GM18499 (cell line): ENCODE measurements at regions not wholly inside any gene's neighbourhood (a gene's known extent, or its start where the extent isn't known, plus 50 kb on each side); places are given as distances from the start of the nearest gene placed in this dataset.

ENCODE experiments used
- ATAC-seq: cut with Tn5 transposase; IDR thresholded peaks from one replicate; pipeline ENCODE4 v1.9.1; 2021; ENCODE audit warnings: moderate number of reproducible peaks; ENCODE audit not compliant: insufficient read depth, unreplicated experiment

- ATAC-seq = no peak
These were observed 305.0 kb upstream of the SULF2 start for GRCh38 chr20:48090314-48090713.

DNA sequence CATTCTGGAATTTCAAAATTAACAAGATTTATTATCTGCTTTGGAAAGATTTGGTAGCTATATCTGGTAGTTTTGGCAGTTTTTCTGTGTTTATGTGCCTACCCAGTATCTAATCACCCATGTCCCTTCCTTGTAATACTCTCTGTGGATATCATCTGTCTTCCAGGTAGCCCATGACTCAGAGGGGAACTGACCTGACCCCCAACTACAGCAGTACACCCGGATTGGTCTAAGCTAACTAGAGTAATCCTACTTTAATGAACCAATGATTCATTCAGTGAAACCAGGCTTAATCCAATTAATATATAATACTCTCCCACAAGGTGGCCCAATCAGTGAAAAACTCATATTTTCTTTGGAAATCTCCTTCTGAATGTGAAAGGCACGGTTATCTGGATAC, 295.3 kb upstream of the SULF2 start:
- no peak for ATAC-seq

DNA sequence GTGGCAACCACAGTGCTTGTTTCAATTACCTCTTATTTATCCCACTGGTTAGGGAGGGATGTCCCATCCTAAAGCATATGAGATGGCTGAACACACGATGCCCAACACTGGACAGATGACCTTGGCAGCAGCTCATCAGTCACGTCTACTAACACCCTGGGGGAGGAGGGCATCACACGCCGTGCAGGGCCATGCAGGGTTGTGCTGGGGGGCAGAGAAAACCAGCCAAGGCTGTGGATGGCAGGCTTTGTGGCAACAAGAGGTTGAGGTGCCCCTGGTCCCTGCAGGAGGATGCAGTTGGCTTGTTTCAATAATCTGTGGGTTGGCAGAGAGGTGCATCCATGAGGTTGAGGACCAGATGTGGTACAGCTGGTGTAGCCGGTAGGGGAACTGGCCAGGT, 293.7 kb upstream of the SULF2 start:
- no peak for ATAC-seq

- ATAC-seq = no peak
These were observed 291.5 kb upstream of the SULF2 start for GRCh38 chr20:48076747-48077146.

GRCh38 chr20:48076247-48076646, 291.0 kb upstream of the SULF2 start:
- no peak for ATAC-seq

- no peak for ATAC-seq
These were observed 290.4 kb upstream of the SULF2 start for GRCh38 chr20:48075591-48076174.

DNA sequence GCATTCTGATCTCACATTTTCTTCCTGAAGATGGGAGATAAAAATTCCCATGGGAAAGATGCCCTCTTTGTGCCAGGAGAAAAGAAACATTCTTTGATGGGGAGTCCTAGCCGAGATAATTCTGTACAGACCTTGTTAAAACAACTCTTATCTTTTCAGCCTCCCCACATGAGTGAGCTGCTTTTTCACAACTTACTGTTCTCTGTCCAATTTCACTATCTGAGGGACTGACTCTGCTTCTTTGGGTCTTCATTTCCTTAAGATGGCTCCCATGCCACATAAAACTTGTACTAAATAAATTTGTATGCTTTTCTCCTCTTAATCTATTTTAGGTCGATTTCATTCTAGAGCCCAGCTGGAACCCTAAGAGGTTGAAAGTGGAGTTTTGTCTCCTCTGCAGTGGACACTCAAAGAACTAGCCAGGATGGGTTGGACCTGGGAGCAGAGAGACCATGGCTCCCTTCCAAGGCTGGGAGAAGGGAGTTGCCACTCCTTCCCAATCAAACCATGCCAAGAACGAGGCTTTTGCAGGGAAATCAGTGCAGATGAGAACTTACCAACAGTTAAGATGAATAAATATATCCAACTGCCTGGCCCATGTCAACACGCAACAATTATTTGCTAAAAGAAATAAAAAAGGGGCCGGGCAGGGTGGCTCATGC, 285.8 kb upstream of the SULF2 start:
- no peak for ATAC-seq

DNA sequence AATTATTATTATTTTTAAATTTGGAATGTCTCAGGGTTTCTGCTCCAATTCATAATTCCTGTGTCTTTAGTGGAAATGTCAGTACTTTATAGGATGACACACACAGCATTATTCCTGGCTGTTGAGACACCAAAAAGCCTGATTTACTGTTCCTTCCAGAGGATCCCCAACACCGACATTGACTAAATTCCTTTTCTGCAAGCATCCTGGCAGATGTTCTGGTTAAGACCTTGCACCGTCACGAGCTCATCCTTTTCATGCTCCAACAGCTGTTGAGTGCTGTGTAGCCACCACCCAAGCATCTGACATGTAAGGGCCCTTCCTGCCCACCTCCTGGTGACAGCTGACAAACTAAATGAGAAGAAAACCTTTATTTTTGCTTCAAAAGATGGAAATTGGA, 284.3 kb upstream of the SULF2 start:
- ATAC-seq = no peak

DNA sequence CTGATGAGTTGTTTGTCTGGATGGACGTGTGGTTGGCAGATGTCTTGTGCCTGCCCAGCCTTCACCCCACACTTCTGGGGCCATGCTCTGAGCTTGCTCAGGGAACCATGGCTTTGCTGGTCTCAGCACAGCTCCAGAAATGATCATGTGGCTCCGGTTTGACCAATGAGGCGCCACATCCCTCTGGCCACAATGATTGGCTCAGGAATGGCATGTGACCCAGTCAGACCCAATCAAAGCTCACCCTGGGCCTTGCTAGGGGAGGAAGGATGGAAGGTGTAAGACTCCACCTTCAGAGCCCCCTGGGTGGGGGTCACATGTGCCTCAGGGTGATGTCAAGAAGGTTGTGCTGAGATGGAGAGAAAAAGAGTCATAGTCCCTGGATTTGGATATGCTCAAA, 281.6 kb upstream of the SULF2 start:
- no peak for ATAC-seq

GRCh38 chr20:48066246-48066645, 281.0 kb upstream of the SULF2 start:
- ATAC-seq = no peak

DNA sequence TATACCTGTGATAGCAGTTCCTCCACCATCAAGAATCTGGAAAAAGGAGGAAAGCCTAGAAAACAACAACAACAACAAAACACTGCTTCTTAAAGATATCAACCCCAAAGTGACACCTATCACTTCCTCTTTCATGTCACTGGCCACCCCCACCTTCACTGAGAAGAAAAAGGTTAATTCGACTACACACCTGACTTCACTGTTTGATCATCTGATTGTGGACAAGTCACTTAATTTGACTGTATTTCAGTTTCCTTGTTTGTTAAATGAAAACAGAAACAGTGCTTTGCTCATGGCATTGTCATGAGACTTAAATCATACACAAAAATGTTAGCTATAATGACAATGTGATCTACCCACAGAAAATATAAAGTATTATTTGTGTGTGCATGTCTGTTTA, 280.6 kb upstream of the SULF2 start:
- ATAC-seq = no peak

GRCh38 chr20:48064929-48065328, 279.6 kb upstream of the SULF2 start:
- no peak for ATAC-seq

DNA sequence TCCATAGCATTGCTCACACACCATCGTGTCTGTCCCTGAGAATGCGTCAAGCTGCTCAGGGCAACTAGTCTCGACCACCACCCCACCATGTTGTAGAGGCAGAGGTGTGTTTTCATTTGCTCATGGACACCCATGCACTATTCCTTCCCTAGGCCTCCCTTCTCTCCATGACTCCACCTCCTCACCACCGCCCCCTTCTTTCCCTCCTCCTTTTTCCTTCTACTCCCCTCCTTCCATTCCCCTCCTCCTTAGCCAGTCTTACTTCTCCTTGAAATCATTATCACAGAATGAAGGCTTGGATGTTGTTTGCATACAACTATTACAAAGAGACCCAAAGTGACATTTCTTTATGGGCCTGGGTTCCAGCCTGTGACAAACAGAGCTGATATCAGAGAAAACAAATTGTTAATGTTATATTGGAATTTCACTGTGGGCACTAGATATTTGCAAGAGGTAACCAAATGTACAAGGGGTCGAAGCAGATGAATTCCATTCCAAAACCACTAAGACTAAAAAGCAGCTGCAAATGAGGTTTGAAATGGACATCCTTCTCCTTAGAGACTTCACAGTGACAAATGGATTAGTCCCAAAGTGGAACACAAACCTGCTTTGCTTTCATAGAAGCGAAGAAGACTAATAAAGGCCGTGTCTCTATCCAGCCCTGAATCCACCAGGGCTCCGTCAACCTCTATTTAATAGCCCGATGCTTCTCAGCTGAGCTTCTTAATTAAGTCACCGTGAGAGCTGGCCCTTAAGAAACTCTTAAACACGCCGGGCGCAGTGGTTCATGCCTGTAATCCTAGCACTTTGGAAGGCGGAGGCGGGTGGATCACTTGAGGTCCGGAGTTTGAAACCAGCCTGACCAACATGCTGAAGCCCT, 275.8 kb upstream of the SULF2 start:
- no peak for ATAC-seq

DNA sequence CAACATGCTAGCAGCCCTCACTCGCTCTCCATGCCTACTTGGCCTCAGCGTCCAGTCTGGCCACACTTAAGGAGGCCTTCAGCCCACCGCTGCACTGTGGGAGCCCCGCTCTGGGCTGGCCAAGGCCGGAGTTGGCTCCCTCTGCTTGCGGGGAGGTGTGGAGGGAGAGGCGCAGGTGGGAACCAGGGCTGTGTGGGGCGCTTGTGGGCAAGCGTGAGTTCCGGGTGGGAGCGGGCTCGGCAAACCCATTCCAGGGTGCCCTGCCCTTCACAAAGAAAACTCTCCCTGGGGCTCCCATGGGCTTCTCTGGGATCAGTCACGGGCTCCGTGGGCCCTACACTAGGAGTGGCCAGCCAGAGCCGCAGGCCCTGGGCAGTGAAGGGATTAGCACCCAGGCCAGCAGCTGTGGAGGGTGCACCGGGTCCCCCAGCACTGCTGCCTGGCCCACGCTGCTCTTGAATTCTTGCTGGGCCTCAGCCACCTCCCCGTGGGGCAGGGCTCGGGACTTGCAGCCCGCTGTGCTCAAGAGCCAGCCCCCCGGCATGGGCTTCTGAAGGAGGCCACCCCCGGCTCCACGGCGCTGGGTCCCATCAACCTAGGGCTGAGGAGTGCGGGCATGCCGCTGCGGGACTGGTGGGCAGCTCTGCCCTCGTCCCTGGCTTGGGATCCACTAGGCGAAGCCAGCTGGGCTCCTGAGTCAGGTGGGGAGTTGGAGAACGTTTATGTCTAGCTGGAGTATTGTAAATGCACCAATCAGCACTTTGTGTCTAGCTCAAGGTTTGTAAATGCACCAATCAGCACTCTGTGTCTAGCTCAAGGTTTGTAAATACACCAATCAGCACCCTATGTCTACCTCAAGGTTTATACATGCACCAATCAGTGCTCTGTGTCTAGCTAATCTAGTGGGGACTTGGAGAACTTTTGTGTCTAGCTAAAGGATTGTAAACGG, 273.6 kb upstream of the SULF2 start:
- ATAC-seq = no peak

- no peak for ATAC-seq
These were observed 272.5 kb upstream of the SULF2 start for GRCh38 chr20:48057739-48058138.

DNA sequence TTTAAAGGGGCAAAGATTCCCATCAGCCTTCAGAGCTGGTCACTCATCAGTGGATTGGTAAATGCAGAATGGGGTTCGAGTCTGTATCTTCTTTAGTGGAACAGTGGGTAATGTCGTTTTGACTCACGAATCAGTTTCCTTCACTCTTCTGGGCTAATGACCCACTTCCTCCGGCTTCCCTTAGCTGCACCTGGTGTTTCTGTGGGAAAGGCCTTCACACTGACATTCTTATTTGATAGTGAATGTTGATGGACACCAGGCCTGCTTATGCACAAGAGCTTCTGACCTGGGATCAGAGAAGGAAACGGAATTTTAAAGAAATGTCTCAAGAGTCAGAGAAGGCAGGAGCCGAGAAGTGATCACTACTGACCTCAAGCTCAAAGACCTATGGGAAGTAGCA, 272.0 kb upstream of the SULF2 start:
- no peak for ATAC-seq

- no peak for ATAC-seq
These were observed 270.9 kb upstream of the SULF2 start for GRCh38 chr20:48056218-48056617.

DNA sequence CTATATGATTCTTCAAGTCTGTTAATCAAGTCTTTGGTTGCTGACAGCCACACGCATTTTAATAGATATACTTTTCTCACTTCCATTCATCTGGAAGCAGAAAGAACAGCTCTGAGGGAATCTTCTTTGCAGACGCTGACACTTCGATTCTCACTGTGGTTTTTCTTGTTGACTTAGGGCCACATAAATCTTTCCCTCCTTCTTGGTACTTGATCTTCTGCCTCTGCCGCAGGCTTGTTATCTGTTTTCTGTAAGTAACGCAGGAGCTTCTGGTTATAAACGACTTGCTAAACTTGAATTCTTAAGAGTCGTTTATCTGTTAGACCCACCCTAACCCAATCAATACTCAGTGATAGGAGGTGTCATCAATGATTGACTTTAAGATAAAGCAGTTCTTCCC, 268.8 kb upstream of the SULF2 start:
- no peak for ATAC-seq

- ATAC-seq = no peak
These were observed 267.2 kb upstream of the SULF2 start for GRCh38 chr20:48052475-48052835.

GRCh38 chr20:48051794-48052474, 266.7 kb upstream of the SULF2 start:
- no peak for ATAC-seq
